Left ventricle myocardium inferior (tissue), 1 donor: ENCODE measurements at regions not wholly inside any gene's neighbourhood (a gene's known extent, or its start where the extent isn't known, plus 50 kb on each side); places are given as distances from the start of the nearest gene placed in this dataset.

ENCODE experiments used
- DNase-seq: peaks from one replicate; pipeline ENCODE4 v3.0.0-alpha.2; 2020
- H3K27ac ChIP-seq: fragments of 200-600 bp; replicated peaks from 2 replicates; pipeline ENCODE4 v1.8.0; 2021
- H3K27me3 ChIP-seq: fragments of 200-600 bp; 2 replicates; pipeline ENCODE4 v1.8.0; 2021; ENCODE audit warnings: low read depth
- H3K36me3 ChIP-seq: fragments of 200-600 bp; 2 replicates; pipeline ENCODE4 v1.8.0; 2021
- H3K4me1 ChIP-seq: fragments of 200-600 bp; 2 replicates; pipeline ENCODE4 v1.8.0; 2021
- H3K4me3 ChIP-seq: fragments of 200-600 bp; 2 replicates; pipeline ENCODE4 v1.8.0; 2021; ENCODE audit warnings: mild to moderate bottlenecking, moderate library complexity
- H3K9me3 ChIP-seq: fragments of 200-600 bp; replicated peaks from 2 replicates; pipeline ENCODE4 v1.8.0; 2021
- intact Hi-C: fragments of 100-400 bp; cut with micrococcal nuclease; formaldehyde crosslinking; loops from one replicate; pipeline ENCODE4 v1.11.0; 2022
- TF ChIP-seq, protein P1 (sequence below): fragments of 200-600 bp; IDR thresholded peaks from 2 replicates; pipeline ENCODE4 v1.8.0; 2021; ENCODE audit warnings: antibody characterized with exemption, mild to moderate bottlenecking, borderline replicate concordance
- donor health status: DM: no; HTN: yes; CAD: no; lungs with severe emphysema.

- no peaks in the 10 kb centered on the region for H3K27me3 ChIP-seq
- H3K9me3 ChIP-seq: no peaks in the 10 kb centered on the region
- H3K4me1 ChIP-seq: no peaks in the 10 kb centered on the region
- no peak overlapping the region for H3K4me3 ChIP-seq
- TF ChIP-seq, protein P1, sequence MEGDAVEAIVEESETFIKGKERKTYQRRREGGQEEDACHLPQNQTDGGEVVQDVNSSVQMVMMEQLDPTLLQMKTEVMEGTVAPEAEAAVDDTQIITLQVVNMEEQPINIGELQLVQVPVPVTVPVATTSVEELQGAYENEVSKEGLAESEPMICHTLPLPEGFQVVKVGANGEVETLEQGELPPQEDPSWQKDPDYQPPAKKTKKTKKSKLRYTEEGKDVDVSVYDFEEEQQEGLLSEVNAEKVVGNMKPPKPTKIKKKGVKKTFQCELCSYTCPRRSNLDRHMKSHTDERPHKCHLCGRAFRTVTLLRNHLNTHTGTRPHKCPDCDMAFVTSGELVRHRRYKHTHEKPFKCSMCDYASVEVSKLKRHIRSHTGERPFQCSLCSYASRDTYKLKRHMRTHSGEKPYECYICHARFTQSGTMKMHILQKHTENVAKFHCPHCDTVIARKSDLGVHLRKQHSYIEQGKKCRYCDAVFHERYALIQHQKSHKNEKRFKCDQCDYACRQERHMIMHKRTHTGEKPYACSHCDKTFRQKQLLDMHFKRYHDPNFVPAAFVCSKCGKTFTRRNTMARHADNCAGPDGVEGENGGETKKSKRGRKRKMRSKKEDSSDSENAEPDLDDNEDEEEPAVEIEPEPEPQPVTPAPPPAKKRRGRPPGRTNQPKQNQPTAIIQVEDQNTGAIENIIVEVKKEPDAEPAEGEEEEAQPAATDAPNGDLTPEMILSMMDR: no peak
- DNase-seq: no peak
- H3K36me3 ChIP-seq: no peaks in the 10 kb centered on the region
- no peak overlapping the region for H3K27ac ChIP-seq
- intact Hi-C loops: no loop called here
Measured at GRCh38 chrX:113289503-113289902, 448.9 kb upstream of the AMOT start.

- no peak overlapping the region for H3K27ac ChIP-seq
- no peaks in the 10 kb centered on the region for H3K4me1 ChIP-seq
- intact Hi-C loops: no loop called here
- H3K27me3 ChIP-seq: no peaks in the 10 kb centered on the region
- no peak for DNase-seq
- no peaks in the 10 kb centered on the region for H3K9me3 ChIP-seq
- H3K36me3 ChIP-seq: no peaks in the 10 kb centered on the region
- TF ChIP-seq, protein P1: no peak
- no peak overlapping the region for H3K4me3 ChIP-seq
Measured at GRCh38 chrX:113287761-113288160, 447.1 kb upstream of the AMOT start.

- intact Hi-C loops: no loop called here
- no peak for DNase-seq
Measured at GRCh38 chrX:113275804-113276203, 435.2 kb upstream of the AMOT start.

DNA sequence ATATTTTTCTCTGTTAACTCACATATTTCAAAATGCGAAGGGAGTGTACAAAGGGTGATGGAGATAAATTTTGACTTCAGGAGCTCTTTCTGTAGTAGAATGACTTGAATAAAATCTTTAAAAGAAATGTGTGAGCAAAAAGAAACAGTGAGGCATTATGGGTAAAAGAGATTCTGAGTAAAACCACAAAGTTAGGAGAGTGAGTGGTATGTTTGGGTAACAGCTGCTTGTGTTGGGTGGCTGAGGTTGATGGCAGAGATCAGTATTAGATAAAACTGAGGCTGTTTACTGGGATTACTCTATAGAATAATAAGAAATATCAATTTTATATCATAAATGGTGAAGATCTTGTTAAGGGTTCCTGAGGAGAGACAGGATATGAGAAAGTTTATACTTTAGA lies 434.2 kb upstream of the AMOT start:
- no peak for DNase-seq
- intact Hi-C loops: no loop called here

More at GRCh38 chrX:113275804-113276203, 435.2 kb upstream of the AMOT start:
- TF ChIP-seq, protein P1: no peak
- no peaks in the 10 kb centered on the region for H3K4me1 ChIP-seq
- H3K27ac ChIP-seq: no peak overlapping the region
- H3K36me3 ChIP-seq: no peaks in the 10 kb centered on the region
- H3K27me3 ChIP-seq: no peaks in the 10 kb centered on the region
- no peak overlapping the region for H3K4me3 ChIP-seq
- H3K9me3 ChIP-seq: no peaks in the 10 kb centered on the region

GRCh38 chrX:113274345-113274744 lies 433.7 kb upstream of the AMOT start:
- DNase-seq: no peak
- Histone ChIP-seq H3K9me3 (no peaks in the 10 kb centered on the region), H3K27me3 (no peaks in the 10 kb centered on the region), H3K4me3 (no peak overlapping the region), H3K27ac (no peak overlapping the region), H3K4me1 (no peaks in the 10 kb centered on the region), H3K36me3 (no peaks in the 10 kb centered on the region)
- TF ChIP-seq, protein P1: no peak
- intact Hi-C loops: no loop called here

More for the DNA sequence above, 434.2 kb upstream of the AMOT start:
- Histone ChIP-seq H3K4me3 (no peak overlapping the region), H3K27ac (no peak overlapping the region), H3K4me1 (no peaks in the 10 kb centered on the region), H3K27me3 (no peaks in the 10 kb centered on the region), H3K9me3 (no peaks in the 10 kb centered on the region), H3K36me3 (no peaks in the 10 kb centered on the region)
- TF ChIP-seq, protein P1: no peak

GRCh38 chrX:113269203-113269602 lies 428.6 kb upstream of the AMOT start:
- no peak for DNase-seq
- TF ChIP-seq, protein P1: no peak
- intact Hi-C loops: no loop called here
- H3K4me1 ChIP-seq: no peaks in the 10 kb centered on the region
- H3K4me3 ChIP-seq: no peak overlapping the region
- no peaks in the 10 kb centered on the region for H3K36me3 ChIP-seq
- H3K27me3 ChIP-seq: no peaks in the 10 kb centered on the region
- H3K27ac ChIP-seq: no peak overlapping the region
- no peaks in the 10 kb centered on the region for H3K9me3 ChIP-seq
